Dendritic cell treated with granulocyte-macrophage colony-stimulating factor and Interleukin-4, amounts not matched to agents 40 ng/mL and 50 ng/mL, for 4 days (primary cell): ENCODE measurements at regions not wholly inside any gene's neighbourhood (a gene's known extent, or its start where the extent isn't known, plus 50 kb on each side); places are given as distances from the start of the nearest gene placed in this dataset.

Source experiments
- H3K27ac Mint-ChIP-seq: one replicate; pipeline ENCODE4 v1.8.0; 2022; ENCODE audit warnings: mild to moderate bottlenecking, mixed read lengths
- H3K27me3 Mint-ChIP-seq: one replicate; pipeline ENCODE4 v1.8.0; 2022; ENCODE audit warnings: mild to moderate bottlenecking, mixed read lengths
- H3K36me3 Mint-ChIP-seq: one replicate; pipeline ENCODE4 v1.8.0; 2022; ENCODE audit warnings: low read depth, mixed read lengths
- H3K4me1 Mint-ChIP-seq: one replicate; pipeline ENCODE4 v1.8.0; 2022; ENCODE audit warnings: low read depth, mixed read lengths
- H3K4me3 Mint-ChIP-seq: one replicate; pipeline ENCODE4 v1.8.0; 2022; ENCODE audit warnings: mild to moderate bottlenecking, moderate library complexity, mixed read lengths
- H3K9me3 Mint-ChIP-seq: one replicate; pipeline ENCODE4 v1.8.0; 2022; ENCODE audit warnings: mixed read lengths
- intact Hi-C: fragments of 100-400 bp; cut with micrococcal nuclease; formaldehyde crosslinking; loops from one replicate; pipeline ENCODE4 v1.15.0; 2022

GRCh38 chr4:181043486-181043885, 1199.7 kb upstream of the TENM3 start:
- H3K36me3 Mint-ChIP-seq = no peaks in the 10 kb centered on the region
- H3K27me3 Mint-ChIP-seq = no peaks in the 10 kb centered on the region
- H3K27ac Mint-ChIP-seq = no peak overlapping the region
- H3K4me1 Mint-ChIP-seq = no peaks in the 10 kb centered on the region
- intact Hi-C loops = no loop called here
- no peak overlapping the region for H3K4me3 Mint-ChIP-seq
- H3K9me3 Mint-ChIP-seq = no peaks in the 10 kb centered on the region

- no peaks in the 10 kb centered on the region for H3K4me1 Mint-ChIP-seq
- H3K36me3 Mint-ChIP-seq = no peaks in the 10 kb centered on the region
- H3K27me3 Mint-ChIP-seq = no peaks in the 10 kb centered on the region
- no peaks in the 10 kb centered on the region for H3K9me3 Mint-ChIP-seq
- H3K4me3 Mint-ChIP-seq = no peak overlapping the region
- intact Hi-C loops = no loop called here
- no peak overlapping the region for H3K27ac Mint-ChIP-seq
These were observed 1196.4 kb upstream of the TENM3 start for GRCh38 chr4:181046809-181047208.

GRCh38 chr4:181051931-181052330, 1191.3 kb upstream of the TENM3 start:
- no peak overlapping the region for H3K27ac Mint-ChIP-seq
- intact Hi-C loops = no loop called here
- H3K4me3 Mint-ChIP-seq = no peak overlapping the region
- H3K9me3 Mint-ChIP-seq = no peaks in the 10 kb centered on the region
- no peaks in the 10 kb centered on the region for H3K36me3 Mint-ChIP-seq
- H3K27me3 Mint-ChIP-seq = no peaks in the 10 kb centered on the region
- no peaks in the 10 kb centered on the region for H3K4me1 Mint-ChIP-seq

- no peaks in the 10 kb centered on the region for H3K27me3 Mint-ChIP-seq
- intact Hi-C loops = no loop called here
- no peaks in the 10 kb centered on the region for H3K9me3 Mint-ChIP-seq
- no peak overlapping the region for H3K4me3 Mint-ChIP-seq
- H3K27ac Mint-ChIP-seq = no peak overlapping the region
- H3K4me1 Mint-ChIP-seq = no peaks in the 10 kb centered on the region
- no peaks in the 10 kb centered on the region for H3K36me3 Mint-ChIP-seq
These were observed 1181.4 kb upstream of the TENM3 start for GRCh38 chr4:181061787-181062186.

- intact Hi-C loops = no loop called here
- Mint-ChIP-seq H3K36me3 (no peaks in the 10 kb centered on the region), H3K4me3 (no peak overlapping the region), H3K4me1 (no peaks in the 10 kb centered on the region), H3K27me3 (no peaks in the 10 kb centered on the region), H3K27ac (no peak overlapping the region), H3K9me3 (no peaks in the 10 kb centered on the region)
These were observed 1180.0 kb upstream of the TENM3 start for GRCh38 chr4:181063212-181063611.

- H3K27me3 Mint-ChIP-seq = no peaks in the 10 kb centered on the region
- H3K4me3 Mint-ChIP-seq = no peak overlapping the region
- H3K9me3 Mint-ChIP-seq = no peaks in the 10 kb centered on the region
- no peak overlapping the region for H3K27ac Mint-ChIP-seq
- H3K4me1 Mint-ChIP-seq = no peaks in the 10 kb centered on the region
- intact Hi-C loops = no loop called here
- H3K36me3 Mint-ChIP-seq = no peaks in the 10 kb centered on the region
These were observed 1165.9 kb upstream of the TENM3 start for GRCh38 chr4:181077341-181077740.

- H3K36me3 Mint-ChIP-seq = no peaks in the 10 kb centered on the region
- no peaks in the 10 kb centered on the region for H3K27me3 Mint-ChIP-seq
- no peak overlapping the region for H3K4me3 Mint-ChIP-seq
- no peaks in the 10 kb centered on the region for H3K9me3 Mint-ChIP-seq
- H3K27ac Mint-ChIP-seq = no peak overlapping the region
- H3K4me1 Mint-ChIP-seq = no peaks in the 10 kb centered on the region
- intact Hi-C loops = no loop called here
These were observed 1165.0 kb upstream of the TENM3 start for GRCh38 chr4:181078196-181078595.

- H3K27me3 Mint-ChIP-seq = no peaks in the 10 kb centered on the region
These were observed 1159.3 kb upstream of the TENM3 start for GRCh38 chr4:181083757-181084361.

GRCh38 chr4:181085557-181085956, 1157.6 kb upstream of the TENM3 start:
- Mint-ChIP-seq H3K4me1 (no peaks in the 10 kb centered on the region), H3K27ac (no peak overlapping the region)

More at GRCh38 chr4:181083757-181084361, 1159.3 kb upstream of the TENM3 start:
- Mint-ChIP-seq H3K9me3 (peaks cover 2% of the 10 kb centered on the region), H3K4me1 (no peaks in the 10 kb centered on the region), H3K4me3 (no peak overlapping the region), H3K36me3 (no peaks in the 10 kb centered on the region), H3K27ac (no peak overlapping the region)
- intact Hi-C loops = no loop called here

GRCh38 chr4:181105487-181105886, 1137.7 kb upstream of the TENM3 start:
- intact Hi-C loops = no loop called here
- Mint-ChIP-seq H3K4me1 (no peaks in the 10 kb centered on the region), H3K27me3 (no peaks in the 10 kb centered on the region), H3K4me3 (no peak overlapping the region), H3K27ac (no peak overlapping the region), H3K36me3 (no peaks in the 10 kb centered on the region), H3K9me3 (no peaks in the 10 kb centered on the region)

More at GRCh38 chr4:181085557-181085956, 1157.6 kb upstream of the TENM3 start:
- H3K4me3 Mint-ChIP-seq = no peak overlapping the region
- no peaks in the 10 kb centered on the region for H3K36me3 Mint-ChIP-seq
- intact Hi-C loops = no loop called here
- H3K27me3 Mint-ChIP-seq = no peaks in the 10 kb centered on the region
- peaks cover 12% of the 10 kb centered on the region for H3K9me3 Mint-ChIP-seq

- Mint-ChIP-seq H3K4me1 (no peaks in the 10 kb centered on the region), H3K27me3 (no peaks in the 10 kb centered on the region), H3K9me3 (no peaks in the 10 kb centered on the region), H3K27ac (no peak overlapping the region), H3K4me3 (no peak overlapping the region), H3K36me3 (no peaks in the 10 kb centered on the region)
- intact Hi-C loops = no loop called here
These were observed 1136.8 kb upstream of the TENM3 start for GRCh38 chr4:181106398-181106797.

GRCh38 chr4:181108237-181108636, 1135.0 kb upstream of the TENM3 start:
- intact Hi-C loops = no loop called here
- H3K27ac Mint-ChIP-seq = no peak overlapping the region
- no peaks in the 10 kb centered on the region for H3K27me3 Mint-ChIP-seq
- H3K4me1 Mint-ChIP-seq = no peaks in the 10 kb centered on the region
- no peak overlapping the region for H3K4me3 Mint-ChIP-seq
- H3K9me3 Mint-ChIP-seq = no peaks in the 10 kb centered on the region
- H3K36me3 Mint-ChIP-seq = no peaks in the 10 kb centered on the region

- no peaks in the 10 kb centered on the region for H3K36me3 Mint-ChIP-seq
- no peak overlapping the region for H3K4me3 Mint-ChIP-seq
- intact Hi-C loops = no loop called here
- H3K9me3 Mint-ChIP-seq = no peaks in the 10 kb centered on the region
- no peaks in the 10 kb centered on the region for H3K4me1 Mint-ChIP-seq
- no peak overlapping the region for H3K27ac Mint-ChIP-seq
- no peaks in the 10 kb centered on the region for H3K27me3 Mint-ChIP-seq
These were observed 1124.0 kb upstream of the TENM3 start for GRCh38 chr4:181119186-181119585.

- peaks cover 1% of the 10 kb centered on the region for H3K9me3 Mint-ChIP-seq
- H3K27ac Mint-ChIP-seq = no peak overlapping the region
- no peaks in the 10 kb centered on the region for H3K27me3 Mint-ChIP-seq
- no peaks in the 10 kb centered on the region for H3K4me1 Mint-ChIP-seq
- intact Hi-C loops = no loop called here
- H3K36me3 Mint-ChIP-seq = no peaks in the 10 kb centered on the region
- no peak overlapping the region for H3K4me3 Mint-ChIP-seq
These were observed 1121.5 kb upstream of the TENM3 start for GRCh38 chr4:181121733-181122132.

GRCh38 chr4:181127171-181127570, 1116.0 kb upstream of the TENM3 start:
- no peaks in the 10 kb centered on the region for H3K4me1 Mint-ChIP-seq
- no peak overlapping the region for H3K27ac Mint-ChIP-seq
- H3K4me3 Mint-ChIP-seq = no peak overlapping the region
- H3K27me3 Mint-ChIP-seq = no peaks in the 10 kb centered on the region
- intact Hi-C loops = no loop called here
- H3K36me3 Mint-ChIP-seq = no peaks in the 10 kb centered on the region
- peaks cover 39% of the 10 kb centered on the region for H3K9me3 Mint-ChIP-seq
